ENCODE measurements at regions not wholly inside any gene's neighbourhood (a gene's known extent, or its start where the extent isn't known, plus 50 kb on each side); places are given as distances from the start of the nearest gene placed in this dataset.

- TF ChIP-seq CTCF (IDR thresholded peaks at IDR 0.05; ENCODE audit: low read depth, low read length), result no peak
- no peak for TF ChIP-seq EZH2phosphoT487 (IDR thresholded peaks at IDR 0.05; ENCODE audit: low read depth)
Measured at GRCh38 chr15:39300451-39301153, 280.3 kb upstream of the THBS1 start.

Measured in OCI-LY3 (cell line).